HG03354 (cell line): ENCODE measurements at regions not wholly inside any gene's neighbourhood (a gene's known extent, or its start where the extent isn't known, plus 50 kb on each side); places are given as distances from the start of the nearest gene placed in this dataset.
"Not testable (repeated sequence)": the region's sequence is repeated elsewhere in the genome, so short reads cannot be mapped to it uniquely, and the experiment has no call there.

Experiments
- ATAC-seq: cut with Tn5 transposase; IDR thresholded peaks from one replicate; pipeline ENCODE4 v1.9.1; 2021; ENCODE audit warnings: mild to moderate bottlenecking; ENCODE audit not compliant: unreplicated experiment, poor library complexity, severe bottlenecking

GRCh38 chr2:129915303-129915840 is 64.1 kb upstream of the RAB6C start:
- ATAC-seq = no peak

GRCh38 chr2:129918604-129919003 is 60.9 kb upstream of the RAB6C start:
- ATAC-seq = no peak

GRCh38 chr2:129922571-129923264 is 56.7 kb upstream of the RAB6C start:
- ATAC-seq = no peak

- ATAC-seq = no peak
Observed at GRCh38 chr2:129923265-129924091, 56.0 kb upstream of the RAB6C start.

GRCh38 chr2:129924115-129924514 is 55.4 kb upstream of the RAB6C start:
- ATAC-seq = not testable (repeated sequence)

- no peak for ATAC-seq
Observed at GRCh38 chr2:129925381-129925780, 54.1 kb upstream of the RAB6C start.

GRCh38 chr2:129927696-129928095 is 51.8 kb upstream of the RAB6C start:
- no peak for ATAC-seq

- ATAC-seq = no peak
Observed at GRCh38 chr2:129929321-129930290, 49.9 kb upstream of the RAB6C start.
